ENCODE measurements at regions not wholly inside any gene's neighbourhood (a gene's known extent, or its start where the extent isn't known, plus 50 kb on each side); places are given as distances from the start of the nearest gene placed in this dataset.

GRCh38 chr3:17874636-17875035, 132.2 kb upstream of the TBC1D5 start:
- TF ChIP-seq TARDBP (IDR thresholded peaks at IDR 0.05): no peak
- no peak for TF ChIP-seq BHLHE40 (IDR thresholded peaks at IDR 0.05; ENCODE audit: borderline replicate concordance)
- no peak for TF ChIP-seq ELF4 (IDR thresholded peaks at IDR 0.05)
- no peak for TF ChIP-seq NFRKB (IDR thresholded peaks at IDR 0.05)
- TF ChIP-seq ZNF384 (IDR thresholded peaks at IDR 0.05): no peak
- TF ChIP-seq FOXK2 (IDR thresholded peaks at IDR 0.05): no peak

All from HEK293T (cell line).